Fibroblast of skin of scalp (primary cell): ENCODE measurements at regions not wholly inside any gene's neighbourhood (a gene's known extent, or its start where the extent isn't known, plus 50 kb on each side); places are given as distances from the start of the nearest gene placed in this dataset.

Experiments
- DNase-seq: peaks from one replicate; pipeline ENCODE4 v3.0.0-alpha.2; 2013

DNA sequence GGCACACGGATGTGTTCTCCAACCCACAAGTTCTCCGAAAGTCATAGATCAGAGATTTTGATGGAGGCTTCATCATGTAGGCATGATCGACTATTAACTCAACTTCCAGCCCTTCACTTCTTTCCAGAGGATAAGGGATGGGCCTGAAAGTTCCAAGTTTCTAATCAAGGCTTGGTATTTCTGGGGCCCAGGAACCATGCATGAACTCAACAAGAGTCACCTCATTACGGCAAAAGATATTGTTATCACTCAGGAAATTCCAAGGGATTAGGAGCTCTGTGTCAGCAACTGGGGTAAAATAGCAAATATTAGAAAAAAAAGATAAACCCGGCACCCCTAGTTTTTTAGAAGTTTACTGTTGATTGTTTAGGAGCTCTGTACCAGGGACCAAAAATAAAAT lies 240.1 kb upstream of the PPP1R2C start:
- DNase-seq: no peak

DNA sequence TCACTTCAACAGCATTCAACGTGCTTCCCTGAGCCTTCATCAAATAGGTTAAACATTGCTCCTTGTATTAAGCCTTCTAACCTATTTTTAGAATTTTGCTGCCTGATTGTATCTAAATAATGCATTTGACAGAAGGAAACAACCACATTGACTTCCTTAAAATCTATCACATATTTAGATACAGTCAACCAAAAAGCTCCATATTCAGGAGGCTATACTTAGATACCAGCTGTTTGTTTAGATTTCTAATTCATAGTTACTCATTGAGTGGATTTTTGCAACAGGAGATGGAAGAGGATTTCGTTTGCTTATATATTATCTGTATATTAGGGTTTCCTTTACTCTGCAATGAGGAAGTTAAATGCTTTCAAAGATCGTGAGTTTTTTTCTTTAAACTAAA lies 241.1 kb upstream of the PPP1R2C start:
- no peak for DNase-seq

DNA sequence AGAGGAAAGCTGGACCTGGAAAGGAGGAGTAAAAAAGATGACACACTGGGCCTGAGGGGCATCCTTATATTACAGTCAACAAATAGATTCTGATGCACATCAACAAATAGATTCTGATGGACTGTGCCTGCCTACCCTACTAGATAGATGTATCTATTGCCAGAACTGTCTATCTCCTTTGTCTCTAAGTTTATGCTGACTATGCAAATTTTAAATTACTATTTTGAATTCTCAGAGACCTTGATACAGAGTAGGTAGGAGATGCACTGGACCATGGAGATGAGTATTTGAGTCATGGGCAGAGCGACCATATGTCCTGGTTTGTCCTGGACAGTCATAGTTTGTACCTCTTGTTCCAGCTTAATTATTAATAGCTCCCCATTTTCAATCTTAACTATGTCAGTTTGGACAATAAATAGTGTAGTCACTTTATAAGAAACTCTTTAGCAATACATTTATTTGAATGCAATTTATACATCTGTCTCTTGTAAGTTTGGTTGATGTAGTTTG lies 247.9 kb upstream of the PPP1R2C start:
- no peak for DNase-seq

DNA sequence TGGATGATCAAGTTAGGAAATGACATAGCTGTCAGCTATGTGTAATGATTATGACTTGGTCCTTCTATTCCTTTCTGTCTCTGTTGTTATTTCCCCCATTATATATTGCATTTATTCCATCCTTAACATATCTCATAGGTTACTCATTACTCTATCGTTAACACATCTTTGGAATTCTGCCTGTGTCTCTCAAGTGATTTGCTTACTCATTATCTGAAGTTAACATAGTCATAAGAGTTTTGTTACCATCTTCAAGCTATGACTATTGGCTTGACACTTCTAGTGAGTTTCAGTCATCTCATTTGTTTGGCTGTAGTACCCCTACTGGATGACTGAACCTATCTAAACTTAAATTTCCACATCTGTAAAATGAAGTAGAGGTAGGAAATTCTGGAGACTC lies 286.1 kb upstream of the PPP1R2C start:
- no peak for DNase-seq

DNA sequence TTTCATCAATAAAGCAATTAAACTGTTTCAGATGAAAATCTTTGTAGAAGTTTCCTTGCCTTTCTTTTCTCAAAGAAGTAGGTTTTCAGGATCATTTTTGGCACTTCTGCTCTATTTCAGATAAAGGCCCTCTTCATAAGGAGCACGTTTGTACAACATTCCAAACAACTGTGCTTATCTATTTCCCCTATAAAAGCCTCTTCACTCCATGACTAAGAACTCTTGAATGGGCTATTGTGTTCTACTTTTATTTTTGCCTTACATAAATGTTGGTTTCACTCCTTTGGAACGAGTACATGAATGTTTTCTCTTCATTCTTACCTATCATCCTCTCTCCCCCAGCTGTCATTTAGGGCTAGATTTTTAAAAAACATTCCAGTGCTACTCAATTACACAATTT lies 288.0 kb upstream of the PPP1R2C start:
- no peak for DNase-seq

DNA sequence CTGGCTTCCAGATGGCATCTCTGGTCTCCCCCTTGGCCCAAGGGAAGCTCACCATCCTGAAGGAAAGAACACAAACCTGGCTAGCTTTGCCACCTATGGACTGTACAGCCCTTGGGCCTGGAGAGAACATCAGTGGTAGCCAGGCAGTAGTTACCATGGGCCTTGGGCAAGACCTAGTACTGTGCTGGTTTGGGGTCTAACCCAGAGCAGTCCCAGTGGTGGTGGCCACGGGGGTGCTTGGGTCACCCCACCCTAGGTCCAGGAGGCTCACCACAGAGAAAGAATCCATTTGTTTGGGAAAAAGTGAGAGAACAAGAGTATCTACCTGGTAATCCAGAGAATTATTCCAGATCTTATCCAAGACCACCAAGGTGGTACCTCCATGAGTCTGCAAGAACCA lies 290.7 kb upstream of the PPP1R2C start:
- no peak for DNase-seq

DNA sequence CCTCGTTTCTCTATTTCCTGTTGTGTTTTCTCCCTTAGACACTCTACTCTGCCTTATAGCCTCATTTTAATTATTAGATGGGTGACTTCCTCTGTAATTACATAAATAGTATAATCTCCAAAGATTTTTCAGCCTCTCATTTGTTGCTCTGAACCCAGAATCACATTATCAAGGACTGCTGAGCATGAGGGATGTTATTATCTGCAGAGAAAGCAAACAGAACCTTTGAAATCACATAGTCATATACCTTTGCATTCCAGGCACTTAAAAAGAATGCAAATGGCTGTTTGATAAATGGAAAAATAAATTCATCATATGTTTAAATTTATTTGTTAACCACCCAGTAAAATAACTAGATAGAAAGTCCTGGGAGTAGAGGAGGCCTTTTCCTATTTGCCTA lies 305.1 kb upstream of the PPP1R2C start:
- DNase-seq: no peak

DNA sequence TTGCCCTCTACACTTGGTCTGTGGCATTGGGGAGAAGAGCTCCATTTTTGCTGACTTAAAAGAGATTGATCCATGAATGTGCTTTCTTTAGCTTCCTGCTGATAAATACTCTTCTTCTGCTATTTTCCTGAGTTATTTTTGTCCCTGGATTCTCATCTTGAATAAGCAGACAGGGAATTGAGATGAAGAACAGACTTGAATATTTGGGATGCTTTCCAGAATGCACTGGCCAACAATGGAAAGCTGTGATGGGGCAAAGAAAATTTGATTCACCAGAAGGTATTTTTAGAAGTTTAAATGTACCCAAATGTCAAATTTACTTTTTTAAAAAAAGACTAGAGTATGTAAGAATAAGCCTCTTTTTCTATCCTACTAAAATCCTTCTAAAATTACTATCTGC lies 309.9 kb upstream of the PPP1R2C start:
- DNase-seq: no peak

DNA sequence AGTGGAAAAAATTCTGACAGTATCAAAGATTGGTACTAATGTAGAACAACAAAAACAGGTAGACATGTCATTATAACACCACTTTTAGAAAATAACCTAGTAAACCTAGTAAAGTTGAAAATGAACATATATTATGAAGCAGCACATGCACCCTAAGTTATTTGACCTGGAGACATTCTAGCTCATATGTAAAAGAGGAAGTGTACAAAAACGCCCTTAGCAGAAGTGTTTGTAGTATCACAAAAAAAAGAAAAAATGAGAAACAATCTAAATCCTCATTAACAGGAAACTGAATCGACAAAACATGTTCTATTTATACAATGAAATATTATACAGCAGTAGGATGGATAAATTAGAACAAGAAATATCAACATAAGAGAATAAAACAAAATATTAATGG lies 318.9 kb upstream of the PPP1R2C start:
- no peak for DNase-seq

DNA sequence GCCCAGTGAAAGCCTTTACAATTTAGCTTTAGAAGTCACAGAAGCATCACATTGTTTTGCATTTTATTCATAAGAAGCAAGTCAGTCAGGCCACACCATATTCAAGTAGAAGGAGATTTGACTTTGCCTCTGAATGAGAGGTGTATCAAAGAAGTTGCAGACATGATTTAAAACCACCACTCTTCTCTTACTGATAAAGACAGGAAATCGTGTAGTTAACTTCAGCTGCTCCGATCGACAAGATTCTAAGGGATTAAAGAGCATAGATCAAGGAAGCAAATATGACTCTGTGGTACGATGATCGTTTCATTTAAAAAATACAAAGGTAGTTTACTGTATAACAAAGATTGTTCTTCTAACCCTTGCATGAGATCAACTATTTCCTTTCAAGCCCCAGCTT lies 328.0 kb upstream of the PPP1R2C start:
- DNase-seq: no peak

DNA sequence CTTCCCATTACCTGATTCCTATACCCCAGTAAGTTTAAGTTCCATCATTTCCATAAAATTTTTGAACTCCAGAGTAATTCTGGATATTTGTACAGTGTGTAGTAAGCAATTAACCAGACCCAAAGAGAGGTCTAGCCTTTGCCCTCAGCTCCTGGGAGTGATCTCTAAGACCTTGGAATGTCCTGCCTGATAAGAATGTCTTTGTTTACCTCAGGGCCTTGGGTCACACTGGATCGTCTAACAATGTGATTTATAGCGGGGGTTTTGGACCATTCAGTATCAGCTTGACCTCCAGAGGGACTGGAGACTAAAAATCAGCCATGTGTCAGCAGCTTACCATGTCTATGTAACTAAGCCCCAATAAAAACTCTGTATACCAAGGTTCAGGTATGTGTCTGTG lies 330.9 kb upstream of the PPP1R2C start:
- no peak for DNase-seq

DNA sequence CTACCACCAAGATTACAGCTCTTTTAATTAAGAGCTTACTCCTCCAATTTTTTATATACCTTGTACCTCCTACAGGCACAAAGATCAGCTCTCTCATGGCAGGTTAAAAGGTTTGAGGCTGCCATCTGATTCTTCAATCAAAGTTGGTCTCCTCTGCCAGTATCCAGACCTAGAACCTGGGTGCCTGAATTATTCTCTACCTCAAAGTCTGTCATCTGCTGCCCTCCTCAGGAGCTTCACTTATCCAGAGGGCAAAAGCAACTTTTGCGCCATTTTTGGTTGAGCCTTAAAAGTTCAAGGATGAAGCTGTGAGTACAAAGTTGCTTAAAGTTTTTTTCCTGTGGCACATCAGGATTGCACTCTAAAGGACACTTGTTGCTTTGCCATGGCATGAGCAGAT lies 343.7 kb upstream of the PPP1R2C start:
- peak; percentile 1 for DNase-seq

DNA sequence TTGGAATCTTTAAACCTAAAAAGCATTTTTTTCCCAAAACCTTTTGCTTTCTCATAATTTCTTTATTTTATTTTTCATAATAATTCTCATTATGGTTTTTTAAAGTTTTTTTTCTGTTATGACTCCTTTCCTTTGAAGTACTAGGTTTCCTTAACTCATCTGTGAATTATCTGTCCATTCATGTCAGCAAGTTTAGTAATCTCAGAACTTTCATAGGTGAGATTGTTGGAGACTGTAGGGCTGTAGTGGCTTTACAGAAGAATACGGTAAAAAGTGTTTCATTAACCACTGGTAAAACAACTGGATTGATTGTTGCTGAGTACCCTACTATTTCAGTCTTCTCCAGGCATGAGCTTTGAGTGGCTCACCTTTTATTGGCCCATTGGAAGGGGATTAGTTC lies 361.7 kb upstream of the PPP1R2C start:
- DNase-seq: no peak

DNA sequence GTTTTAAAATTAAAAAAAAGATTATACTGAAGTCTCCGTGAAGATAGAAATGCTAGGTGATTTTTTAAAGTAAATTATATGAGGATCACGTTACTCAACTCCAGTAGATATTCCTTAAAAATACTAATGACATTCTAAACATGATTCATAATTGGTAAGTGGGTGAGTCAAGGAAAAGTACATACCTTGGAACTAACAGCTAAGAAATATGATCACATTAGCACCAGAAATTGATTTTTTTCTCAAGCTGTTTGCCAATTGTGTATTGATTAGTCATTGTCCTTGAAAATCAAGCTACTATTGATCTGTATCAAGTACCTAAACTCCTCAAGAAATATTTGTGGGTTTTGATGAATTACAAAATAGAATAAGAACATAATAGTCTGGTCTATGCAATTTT lies 362.6 kb upstream of the PPP1R2C start:
- DNase-seq: no peak

DNA sequence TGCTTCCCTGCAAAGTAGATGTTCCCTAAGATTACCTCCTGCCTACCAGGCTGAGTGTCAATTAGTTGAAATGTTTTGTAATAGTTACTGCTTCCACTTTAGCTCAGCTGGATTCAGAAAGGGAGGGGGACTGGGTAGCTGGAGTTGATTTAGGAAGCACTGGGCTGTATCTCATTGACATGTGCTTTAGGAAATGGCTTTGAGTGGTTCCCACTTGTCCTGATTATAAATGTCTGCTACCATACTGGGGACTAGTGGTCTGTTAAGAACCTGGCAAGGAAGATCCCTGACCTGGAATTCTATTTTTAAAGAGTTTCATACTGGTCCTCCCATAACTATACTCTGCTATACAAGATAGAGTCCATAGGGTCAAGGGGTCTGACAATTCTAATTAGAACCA lies 363.9 kb upstream of the PPP1R2C start:
- no peak for DNase-seq

DNA sequence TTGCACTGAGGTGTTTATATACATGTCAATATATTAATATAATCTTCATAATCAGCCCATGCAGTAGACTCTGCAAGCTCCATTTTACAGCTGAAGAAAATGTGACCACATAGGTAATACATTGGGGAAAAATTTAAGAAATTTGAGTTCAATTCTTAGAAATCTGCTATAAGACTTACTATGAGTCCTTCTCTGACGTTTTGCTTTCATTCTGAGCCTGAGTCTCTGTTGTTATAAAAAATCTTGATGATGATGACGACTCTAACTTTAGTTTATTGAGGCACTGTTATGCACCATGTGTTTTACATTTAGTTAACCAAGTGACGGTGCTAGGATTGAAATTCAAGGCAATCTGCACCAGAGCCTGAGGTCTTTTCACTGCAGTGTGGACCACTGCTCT lies 370.3 kb upstream of the PPP1R2C start:
- no peak for DNase-seq

DNA sequence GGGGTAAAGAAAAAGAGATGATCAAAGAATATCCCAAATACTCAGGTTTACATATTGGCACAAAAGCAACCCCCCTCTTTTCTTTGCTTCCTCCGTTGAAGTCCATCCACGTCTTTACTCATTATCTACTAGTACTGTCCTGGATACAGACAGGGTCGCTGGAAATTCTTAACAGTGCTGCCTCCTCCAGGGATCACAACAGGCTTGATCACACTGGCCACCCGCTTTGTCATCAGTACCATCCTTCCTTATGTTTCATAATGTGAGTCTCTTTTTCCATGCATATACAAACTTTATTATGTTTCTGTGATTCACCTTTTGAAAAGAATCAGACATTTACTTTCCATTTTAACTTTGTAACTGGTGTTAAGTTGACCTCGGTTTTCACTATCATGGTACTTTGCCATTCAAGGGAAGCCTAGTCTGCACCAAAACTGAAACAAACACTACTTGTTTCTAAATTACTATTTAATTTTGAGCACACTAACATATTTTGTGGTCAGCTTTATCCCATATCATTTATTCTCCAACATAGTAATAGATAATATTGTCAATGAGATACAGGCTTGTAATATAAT lies 387.5 kb upstream of the PPP1R2C start:
- DNase-seq: no peak

DNA sequence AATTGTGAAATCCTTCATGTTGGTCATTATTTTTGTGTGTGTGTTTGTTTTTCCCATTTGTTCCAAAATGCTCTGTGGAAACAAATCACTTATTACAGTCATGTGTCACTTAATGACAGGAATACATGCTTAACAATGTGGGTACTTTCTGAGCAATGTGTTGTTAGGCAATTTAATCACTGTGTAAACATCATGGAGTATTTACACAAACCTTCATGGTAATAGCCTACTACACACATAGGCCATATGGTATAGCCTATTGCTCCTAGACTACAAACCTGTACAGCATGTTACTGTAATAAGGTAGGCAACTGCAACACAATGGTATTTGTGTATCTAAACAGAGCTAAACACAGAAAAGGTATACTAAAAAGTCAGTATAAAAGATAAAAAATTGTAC lies 388.9 kb upstream of the PPP1R2C start:
- no peak for DNase-seq

DNA sequence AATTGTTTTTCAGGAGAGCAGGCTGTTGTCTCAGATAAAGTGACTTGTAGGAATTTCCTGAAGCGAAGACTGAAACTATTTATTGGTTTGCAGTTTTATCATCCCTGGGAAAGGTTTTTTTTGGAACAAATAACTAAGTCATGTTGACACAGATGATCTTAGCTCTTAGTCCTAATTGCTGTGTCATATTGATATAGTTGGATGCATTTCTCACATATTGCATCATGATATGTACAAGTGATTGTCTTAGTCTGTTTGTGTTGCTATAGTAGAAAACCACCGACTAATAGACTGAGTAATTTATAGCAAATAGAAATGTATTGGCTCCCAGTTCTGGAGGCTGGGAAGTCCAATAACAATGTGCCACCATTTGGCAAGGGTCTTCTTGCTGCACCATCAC lies 397.5 kb upstream of the PPP1R2C start:
- DNase-seq: no peak

DNA sequence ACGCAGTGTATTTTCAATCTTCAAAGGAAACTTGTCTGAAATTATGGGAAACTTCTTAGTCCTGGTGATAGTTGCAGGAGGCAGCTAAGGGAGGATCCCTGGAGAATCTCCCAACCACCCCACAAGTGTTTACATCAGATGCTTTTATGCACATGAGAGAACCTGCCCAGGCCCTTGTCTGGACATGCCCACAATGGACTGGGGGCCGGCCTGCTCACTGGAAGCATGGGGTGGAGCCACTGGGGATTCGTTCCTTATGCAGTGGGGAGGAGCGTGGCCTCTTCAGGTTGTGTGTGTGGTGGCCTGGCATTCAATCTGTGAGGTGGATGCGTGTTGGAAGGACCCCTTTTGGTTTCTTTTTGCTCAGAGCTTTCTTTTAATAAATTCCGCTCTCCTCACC lies 398.7 kb upstream of the PPP1R2C start:
- no peak for DNase-seq

DNA sequence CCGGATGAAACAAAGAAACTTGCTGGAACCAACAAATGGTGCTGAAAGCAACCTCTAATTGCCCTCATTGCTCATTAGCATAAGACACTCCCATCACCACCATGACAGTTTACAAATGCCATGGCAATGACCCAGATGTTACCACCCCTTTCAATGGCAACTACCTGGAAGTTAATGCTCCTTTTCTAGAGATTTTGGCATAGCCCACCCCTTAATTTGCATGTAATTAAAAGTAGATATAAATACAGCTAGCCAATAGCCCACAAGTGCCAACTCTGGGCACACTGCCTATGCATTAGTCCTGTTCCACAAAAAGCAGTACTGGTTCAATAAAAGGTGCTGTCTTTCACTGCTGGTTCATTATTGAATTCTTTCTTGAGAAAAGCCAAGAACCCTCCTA lies 410.3 kb upstream of the PPP1R2C start:
- DNase-seq: no peak

DNA sequence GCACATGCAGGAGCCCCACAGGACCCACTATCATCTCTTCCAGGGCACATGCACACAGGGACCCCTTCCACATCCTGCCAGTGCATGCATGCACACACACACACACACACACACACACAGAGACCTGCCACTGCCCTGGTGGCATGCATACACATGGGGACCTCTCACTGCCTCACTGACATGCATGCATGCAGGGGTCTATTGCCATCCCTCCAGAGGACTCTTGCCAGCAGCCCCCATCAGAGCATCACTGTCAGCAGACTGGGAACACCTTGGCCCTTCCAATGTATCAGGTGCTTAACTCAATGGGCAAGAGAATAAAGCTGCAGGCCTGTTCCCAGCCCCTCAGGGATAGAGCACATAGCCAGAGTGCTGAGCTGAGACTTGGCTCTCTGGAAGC lies 433.6 kb upstream of the PPP1R2C start:
- DNase-seq: no peak

DNA sequence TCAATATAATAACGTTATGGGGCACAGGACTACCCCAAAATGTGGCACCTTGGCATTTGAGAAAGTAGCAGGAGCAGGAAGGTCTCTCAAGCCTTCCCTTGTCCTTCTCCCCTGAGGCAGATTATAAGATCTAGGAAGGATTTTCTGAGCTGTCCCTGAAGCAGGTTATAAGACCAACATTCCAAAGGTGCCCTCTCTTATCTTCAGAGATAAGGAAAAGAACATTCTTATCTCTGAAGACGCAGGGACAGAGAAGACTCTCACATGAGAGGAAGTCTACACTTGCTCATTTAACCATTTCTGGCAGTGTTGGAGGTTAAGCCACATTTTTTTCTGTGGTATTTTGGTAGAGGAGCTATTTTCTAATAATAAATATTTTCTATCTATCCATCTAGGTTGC lies 437.9 kb upstream of the MAOA start:
- no peak for DNase-seq

DNA sequence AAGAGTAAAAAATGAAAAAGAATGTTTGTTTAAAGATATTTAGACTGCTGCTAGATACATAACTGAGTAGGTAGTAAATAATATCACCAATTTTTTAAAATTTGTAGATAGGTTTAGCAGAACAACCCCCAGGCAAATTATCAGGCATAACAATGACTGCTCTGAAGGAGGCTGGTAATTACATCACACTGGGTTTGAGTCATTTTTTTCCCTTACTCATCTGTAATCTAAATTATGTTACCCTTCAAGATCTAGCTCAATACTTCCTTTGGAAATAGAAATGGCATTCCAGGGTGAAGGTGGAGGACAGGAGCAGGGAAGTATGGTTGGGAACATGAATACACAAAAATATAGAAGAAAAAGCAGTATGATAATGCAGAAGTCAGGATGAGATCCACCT lies 431.6 kb upstream of the MAOA start:
- no peak for DNase-seq

DNA sequence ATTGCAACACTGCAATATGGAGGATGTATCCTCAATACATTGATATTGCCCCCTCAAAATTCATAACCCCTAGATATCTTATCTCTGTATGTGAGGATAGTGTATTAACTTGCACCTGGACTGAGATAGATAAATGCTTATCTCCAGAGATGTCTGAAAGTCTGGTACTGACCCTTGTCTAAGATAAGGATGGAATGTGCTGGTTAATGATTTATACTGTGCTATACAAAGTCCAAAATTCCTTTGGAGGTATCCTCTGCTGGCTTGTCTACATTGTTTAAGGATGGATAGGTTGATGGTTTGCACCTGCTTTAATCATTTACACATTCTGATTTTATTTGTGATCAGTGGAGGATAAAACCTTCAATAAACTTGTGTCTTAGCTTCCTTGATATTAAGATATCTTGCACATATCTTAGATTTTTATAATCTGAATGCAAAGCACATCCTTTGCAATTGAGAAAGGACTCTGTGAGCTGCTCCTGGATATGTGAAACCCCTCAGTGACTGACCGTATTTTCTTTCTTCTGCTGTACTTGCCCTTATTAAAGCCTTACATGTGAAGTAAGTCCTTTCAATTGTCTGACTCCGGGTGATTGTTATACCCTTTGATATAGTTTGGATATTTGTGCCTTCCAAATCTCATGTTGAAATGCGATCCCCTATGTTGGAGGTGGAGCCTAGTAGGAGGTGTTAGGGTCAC lies 430.3 kb upstream of the MAOA start:
- DNase-seq: no peak
